Stomach (tissue), 4 donors: ENCODE measurements at regions not wholly inside any gene's neighbourhood (a gene's known extent, or its start where the extent isn't known, plus 50 kb on each side); places are given as distances from the start of the nearest gene placed in this dataset.

Experiments
- POLR2A ChIP-seq, 4 donors: fragments of 450-650 bp; IDR thresholded peaks; one replicate each; pipeline ENCODE4 v1.6.1; 2016; ENCODE audit warnings: antibody characterized with exemption in 4 of 4, control low read depth in 2 of 4, mild to moderate bottlenecking in 1 of 4, moderate library complexity in 1 of 4
- TF ChIP-seq, protein P1 (sequence below), 7 experiments: fragments of 450-650 bp in 4 of 7; fragments of 200-600 bp in 3 of 7; sonication (generic) in 3 of 7; IDR thresholded peaks; one replicate each; pipeline ENCODE4 v1.5.1; 2016 to 2019; ENCODE audit warnings: antibody characterized with exemption in 7 of 7, control low read depth in 2 of 7, mild to moderate bottlenecking in 1 of 7

DNA sequence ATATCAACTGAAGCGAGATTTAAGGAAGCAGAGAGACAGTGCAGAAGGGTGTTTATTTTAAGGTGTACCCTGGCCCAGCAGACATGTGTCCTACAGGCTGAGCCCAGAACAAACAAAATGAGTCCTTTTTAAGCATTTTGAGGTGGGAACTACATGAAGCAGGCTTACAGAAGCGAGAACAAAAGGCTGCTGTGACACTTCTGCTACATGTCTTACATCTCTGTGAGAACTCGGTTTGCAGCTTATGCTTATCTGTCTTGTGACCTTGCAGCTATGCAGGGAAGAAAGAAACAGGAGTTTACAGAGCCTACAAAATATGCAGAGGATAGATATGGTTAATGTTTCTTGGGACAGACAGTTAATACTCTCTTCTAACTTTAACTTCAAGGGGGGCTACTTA, 295.9 kb downstream of the CEMIP2 start:
- TF ChIP-seq, protein P1, sequence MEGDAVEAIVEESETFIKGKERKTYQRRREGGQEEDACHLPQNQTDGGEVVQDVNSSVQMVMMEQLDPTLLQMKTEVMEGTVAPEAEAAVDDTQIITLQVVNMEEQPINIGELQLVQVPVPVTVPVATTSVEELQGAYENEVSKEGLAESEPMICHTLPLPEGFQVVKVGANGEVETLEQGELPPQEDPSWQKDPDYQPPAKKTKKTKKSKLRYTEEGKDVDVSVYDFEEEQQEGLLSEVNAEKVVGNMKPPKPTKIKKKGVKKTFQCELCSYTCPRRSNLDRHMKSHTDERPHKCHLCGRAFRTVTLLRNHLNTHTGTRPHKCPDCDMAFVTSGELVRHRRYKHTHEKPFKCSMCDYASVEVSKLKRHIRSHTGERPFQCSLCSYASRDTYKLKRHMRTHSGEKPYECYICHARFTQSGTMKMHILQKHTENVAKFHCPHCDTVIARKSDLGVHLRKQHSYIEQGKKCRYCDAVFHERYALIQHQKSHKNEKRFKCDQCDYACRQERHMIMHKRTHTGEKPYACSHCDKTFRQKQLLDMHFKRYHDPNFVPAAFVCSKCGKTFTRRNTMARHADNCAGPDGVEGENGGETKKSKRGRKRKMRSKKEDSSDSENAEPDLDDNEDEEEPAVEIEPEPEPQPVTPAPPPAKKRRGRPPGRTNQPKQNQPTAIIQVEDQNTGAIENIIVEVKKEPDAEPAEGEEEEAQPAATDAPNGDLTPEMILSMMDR (IDR thresholded peaks at IDR 0.05), result no peak
- TF ChIP-seq POLR2A (IDR thresholded peaks at IDR 0.05), result no peak
